Endothelial cell of umbilical vein (primary cell): ENCODE measurements at regions not wholly inside any gene's neighbourhood (a gene's known extent, or its start where the extent isn't known, plus 50 kb on each side); places are given as distances from the start of the nearest gene placed in this dataset.

Source experiments
- BruUV-seq: library from RNA; stranded (reverse); fragments of 400-500 nt; replicated peaks from 2 replicates; lab custom pipeline; 2021; lab: Mats Ljungman, UMichigan
- CTCF ChIA-PET: fragments of 300-600, 350-600 bp; sonication (Branson Sonifier 250); formaldehyde crosslinking; loops from one replicate; lab custom pipeline; 2021; ENCODE audit warnings: antibody characterized with exemption, inconsistent platforms; lab: Charles Lee
- POLR2A ChIA-PET: fragments of 300-600, 350-600 bp; sonication (Branson Sonifier 250); formaldehyde crosslinking; loops from one replicate; lab custom pipeline; 2021; ENCODE audit warnings: antibody characterized with exemption, inconsistent platforms; lab: Charles Lee
- DNase-seq: peaks from one replicate; pipeline ENCODE4 v3.0.0-alpha.2; 2011; ENCODE audit warnings: low read depth, low spot score
- FAIRE-seq: peaks from 2 replicates; lab custom pipeline; 2011; peaks lifted over from hg19 to GRCh38; lab: Jason Lieb, UNC
- H2AFZ ChIP-seq: 2 replicates; pipeline ENCODE4 v1.6.0; 2012; ENCODE audit warnings: low read depth, low read length, control low read depth, inconsistent platforms
- H3K27ac ChIP-seq: 2 replicates; pipeline ENCODE4 v1.5.1; 2011; ENCODE audit warnings: low read depth, mild to moderate bottlenecking, control low read depth, low read length, moderate library complexity; ENCODE audit not compliant: insufficient read depth
- H3K27me3 ChIP-seq, 2 experiments: 2 replicates each; pipeline versions ENCODE4 v1.6.0 to v1.6.1; 2011; ENCODE audit warnings: low read length in 2 of 2, mixed read lengths in 1 of 2; ENCODE audit not compliant: control insufficient read depth in 2 of 2, insufficient read depth in 2 of 2
- H3K36me3 ChIP-seq, 2 experiments: 2 replicates in 1 of 2; 3 replicates in 1 of 2; pipeline ENCODE4 v1.5.1; 2011; ENCODE audit warnings: low read length in 2 of 2, mild to moderate bottlenecking in 1 of 2, moderate library complexity in 1 of 2; ENCODE audit not compliant: control insufficient read depth in 2 of 2, insufficient read depth in 2 of 2; ENCODE audit errors: extremely low read depth in 1 of 2
- H3K4me1 ChIP-seq: 3 replicates; pipeline ENCODE4 v1.5.1; 2011; ENCODE audit warnings: mild to moderate bottlenecking, low read length; ENCODE audit not compliant: control insufficient read depth, insufficient read depth; ENCODE audit errors: extremely low read depth
- H3K4me2 ChIP-seq: 2 replicates; pipeline ENCODE4 v1.6.1; 2011; ENCODE audit warnings: low read length, control low read depth, mixed read lengths; ENCODE audit not compliant: insufficient read depth
- H3K4me3 ChIP-seq, 3 experiments: fragments of 200-600 bp in 1 of 3; sonication (generic), shearing (Covaris generic) in 1 of 3; replicated peaks in 1 of 3; 2 replicates each; pipeline ENCODE4 v1.5.1; 2011 to 2016; ENCODE audit warnings: control low read depth in 3 of 3, low read length in 3 of 3, mild to moderate bottlenecking in 2 of 3, inconsistent platforms in 1 of 3, low read depth in 1 of 3, moderate library complexity in 1 of 3; ENCODE audit not compliant: insufficient read depth in 1 of 3
- H3K79me2 ChIP-seq: 2 replicates; pipeline ENCODE4 v1.6.0; 2012; ENCODE audit warnings: low read length, inconsistent platforms; ENCODE audit not compliant: control insufficient read depth, insufficient read depth
- H3K9ac ChIP-seq: replicated peaks from 2 replicates; pipeline ENCODE3; 2011; ENCODE audit warnings: low read length, control low read depth; ENCODE audit not compliant: insufficient read depth; ENCODE audit errors: extremely low read depth
- H3K9me1 ChIP-seq: replicated peaks from 3 replicates; pipeline ENCODE4 v1.6.0; 2011; ENCODE audit warnings: mild to moderate bottlenecking, low read length; ENCODE audit not compliant: control insufficient read depth, insufficient read depth; ENCODE audit errors: extremely low read depth
- H3K9me3 ChIP-seq: replicated peaks from 2 replicates; pipeline ENCODE4 v1.5.1; 2012; ENCODE audit warnings: low read length, inconsistent platforms; ENCODE audit not compliant: control insufficient read depth, insufficient read depth
- H4K20me1 ChIP-seq: replicated peaks from 2 replicates; pipeline ENCODE3; 2011; ENCODE audit warnings: mild to moderate bottlenecking, low read length; ENCODE audit not compliant: control insufficient read depth, insufficient read depth; ENCODE audit errors: extremely low read depth
- EZH2 ChIP-seq: IDR thresholded peaks from 2 replicates; pipeline ENCODE4 v1.6.1; 2012; ENCODE audit warnings: borderline replicate concordance, low read depth, mild to moderate bottlenecking, moderate library complexity, low read length, inconsistent platforms; ENCODE audit not compliant: severe bottlenecking
- FOS ChIP-seq: IDR thresholded peaks from 2 replicates; pipeline ENCODE4 v1.6.1; 2011; ENCODE audit warnings: mild to moderate bottlenecking, low read length, moderate library complexity, borderline replicate concordance; ENCODE audit not compliant: insufficient read depth
- GATA2 ChIP-seq: IDR thresholded peaks from 2 replicates; pipeline ENCODE4 v1.7.0; 2011; ENCODE audit warnings: low read depth, mild to moderate bottlenecking, moderate library complexity, mixed read lengths, low read length; ENCODE audit not compliant: insufficient read length, insufficient read depth
- JUN ChIP-seq: IDR thresholded peaks from 2 replicates; pipeline ENCODE4 v1.6.1; 2011; ENCODE audit warnings: borderline replicate concordance, low read depth; ENCODE audit not compliant: insufficient read length, insufficient read depth
- MYC ChIP-seq: IDR thresholded peaks from one replicate; pipeline ENCODE4 v1.6.1; 2011; ENCODE audit warnings: mild to moderate bottlenecking, low read depth, low read length
- POLR2A ChIP-seq: IDR thresholded peaks from 2 replicates; pipeline ENCODE4 v1.6.1; 2012; ENCODE audit warnings: low read depth, mild to moderate bottlenecking, control low read depth, low read length
- POLR2AphosphoS5 ChIP-seq: IDR thresholded peaks from 2 replicates; pipeline ENCODE4 v1.6.1; 2012; ENCODE audit warnings: low read depth, mild to moderate bottlenecking, control low read depth, low read length, moderate library complexity; ENCODE audit not compliant: insufficient read depth
- dilution Hi-C: fragments of 300-500 bp; cut with MboI; formaldehyde crosslinking; loops from one replicate; pipeline ENCODE4 v1.15.0; 2019; ENCODE audit warnings: low sequenced_read_pairs; ENCODE audit not compliant: extremely low pct_ligation_motif_present
- intact Hi-C: fragments of 100-400 bp; cut with micrococcal nuclease; formaldehyde crosslinking; loops from one replicate; pipeline ENCODE4 v1.10.0; 2022
- TF ChIP-seq, protein P1 (sequence below), 2 donors: IDR thresholded peaks; 1 replicate in 1 of 2; 2 replicates in 1 of 2; pipeline ENCODE4 v1.5.1; 2011; ENCODE audit warnings: low read length in 2 of 2, mild to moderate bottlenecking in 2 of 2, moderate library complexity in 2 of 2, control low read depth in 1 of 2, inconsistent platforms in 1 of 2, low read depth in 1 of 2; ENCODE audit not compliant: insufficient read depth in 1 of 2; ENCODE audit errors: extremely low read depth in 1 of 2
- TF ChIP-seq, protein P2 (sequence below): IDR thresholded peaks from 2 replicates; pipeline ENCODE4 v1.6.1; 2011; ENCODE audit not compliant: insufficient read depth, insufficient read length

DNA sequence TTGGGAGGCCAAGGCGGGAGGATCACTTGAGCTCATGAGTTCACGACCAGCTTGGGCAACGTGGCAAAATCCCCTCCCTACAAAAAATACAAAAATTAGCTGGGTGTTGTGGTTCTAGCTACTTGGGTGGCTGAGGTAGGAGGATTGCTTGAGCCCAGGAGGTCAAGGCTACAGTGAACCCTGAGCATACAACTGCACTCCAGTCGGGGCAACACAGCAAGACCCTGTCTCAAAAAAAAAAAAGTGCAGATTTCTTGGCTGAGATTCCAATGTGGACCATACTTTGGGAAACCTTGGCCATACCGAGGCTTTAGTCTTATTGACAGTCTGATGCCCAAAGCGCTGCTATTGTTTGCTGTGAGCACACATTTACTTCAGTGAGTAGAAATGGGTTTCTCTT is 113.6 kb upstream of the CLINT1 start:
- no TSS peak for BruUV-seq
- Histone ChIP-seq H4K20me1 (no peaks in the 10 kb centered on the region), H3K9ac (no peak overlapping the region), H3K36me3 (no peaks in the 10 kb centered on the region), H3K4me3 (no peak overlapping the region), H3K9me3 (no peaks in the 10 kb centered on the region), H3K9me1 (no peaks in the 10 kb centered on the region), H3K79me2 (no peaks in the 10 kb centered on the region), H3K4me2 (no peak overlapping the region), H2AFZ (no peak overlapping the region), H3K27ac (no peak overlapping the region), H3K4me1 (no peaks in the 10 kb centered on the region), H3K27me3 (no peaks in the 10 kb centered on the region)
- FAIRE-seq, result no peak
- TF ChIP-seq MYC (no peak), POLR2A (no peak), FOS (no peak), POLR2AphosphoS5 (no peak), GATA2 (no peak), JUN (no peak), EZH2 (no peak)
- TF ChIP-seq, protein P1, sequence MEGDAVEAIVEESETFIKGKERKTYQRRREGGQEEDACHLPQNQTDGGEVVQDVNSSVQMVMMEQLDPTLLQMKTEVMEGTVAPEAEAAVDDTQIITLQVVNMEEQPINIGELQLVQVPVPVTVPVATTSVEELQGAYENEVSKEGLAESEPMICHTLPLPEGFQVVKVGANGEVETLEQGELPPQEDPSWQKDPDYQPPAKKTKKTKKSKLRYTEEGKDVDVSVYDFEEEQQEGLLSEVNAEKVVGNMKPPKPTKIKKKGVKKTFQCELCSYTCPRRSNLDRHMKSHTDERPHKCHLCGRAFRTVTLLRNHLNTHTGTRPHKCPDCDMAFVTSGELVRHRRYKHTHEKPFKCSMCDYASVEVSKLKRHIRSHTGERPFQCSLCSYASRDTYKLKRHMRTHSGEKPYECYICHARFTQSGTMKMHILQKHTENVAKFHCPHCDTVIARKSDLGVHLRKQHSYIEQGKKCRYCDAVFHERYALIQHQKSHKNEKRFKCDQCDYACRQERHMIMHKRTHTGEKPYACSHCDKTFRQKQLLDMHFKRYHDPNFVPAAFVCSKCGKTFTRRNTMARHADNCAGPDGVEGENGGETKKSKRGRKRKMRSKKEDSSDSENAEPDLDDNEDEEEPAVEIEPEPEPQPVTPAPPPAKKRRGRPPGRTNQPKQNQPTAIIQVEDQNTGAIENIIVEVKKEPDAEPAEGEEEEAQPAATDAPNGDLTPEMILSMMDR (IDR thresholded peaks at IDR 0.05; ENCODE audit: extremely low read depth in 1 of 2, insufficient read depth in 1 of 2, low read depth in 1 of 2, low read length in 2 of 2), result no peak
- TF ChIP-seq, protein P2, sequence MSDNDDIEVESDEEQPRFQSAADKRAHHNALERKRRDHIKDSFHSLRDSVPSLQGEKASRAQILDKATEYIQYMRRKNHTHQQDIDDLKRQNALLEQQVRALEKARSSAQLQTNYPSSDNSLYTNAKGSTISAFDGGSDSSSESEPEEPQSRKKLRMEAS, result no peak
- intact Hi-C loops (no loop called here), dilution Hi-C loops (no loop called here)
- no peak for DNase-seq
- ChIA-PET POLR2A (no interaction called here), CTCF (no interaction called here)
